HEK293 (cell line): ENCODE measurements at regions not wholly inside any gene's neighbourhood (a gene's known extent, or its start where the extent isn't known, plus 50 kb on each side); places are given as distances from the start of the nearest gene placed in this dataset.

Source experiments
- RBAK ChIP-seq: fragments of 450-650 bp; formaldehyde crosslinking; IDR thresholded peaks from 2 replicates; pipeline ENCODE4 v1.5.1; 2016; ENCODE audit warnings: missing biosample characterization, missing genetic modification characterization
- SP2 ChIP-seq: fragments of 450-650 bp; formaldehyde crosslinking; IDR thresholded peaks from 2 replicates; pipeline ENCODE4 v1.5.1; 2016; ENCODE audit warnings: missing biosample characterization, missing genetic modification characterization
- ZBTB7A ChIP-seq: fragments of 450-650 bp; formaldehyde crosslinking; IDR thresholded peaks from 2 replicates; pipeline ENCODE4 v1.5.1; 2016; ENCODE audit warnings: low read depth, missing biosample characterization, missing genetic modification characterization
- ZNF132 ChIP-seq: fragments of 450-650 bp; formaldehyde crosslinking; IDR thresholded peaks from 2 replicates; pipeline ENCODE4 v1.5.1; 2017; ENCODE audit warnings: missing biosample characterization, missing genetic modification characterization, borderline replicate concordance
- ZNF274 ChIP-seq, 2 experiments: fragments of 200-500 bp in 1 of 2; fragments of 450-650 bp in 1 of 2; sonication (Bioruptor generic) in 1 of 2; formaldehyde crosslinking in 1 of 2; IDR thresholded peaks; 2 replicates each; pipeline versions ENCODE4 v1.5.1 to v1.6.1; 2014 to 2016; ENCODE audit warnings: borderline replicate concordance in 1 of 2, inconsistent platforms in 1 of 2, low read length in 1 of 2, missing biosample characterization in 1 of 2, missing genetic modification characterization in 1 of 2
- ZNF311 ChIP-seq: fragments of 450-650 bp; formaldehyde crosslinking; IDR thresholded peaks from 2 replicates; pipeline ENCODE4 v1.5.1; 2017; ENCODE audit warnings: missing biosample characterization, missing genetic modification characterization, borderline replicate concordance
- ZNF530 ChIP-seq: fragments of 450-650 bp; formaldehyde crosslinking; IDR thresholded peaks from 2 replicates; pipeline ENCODE4 v1.5.1; 2016; ENCODE audit warnings: low read depth, missing biosample characterization, missing genetic modification characterization
- ZNF707 ChIP-seq: fragments of 450-650 bp; formaldehyde crosslinking; IDR thresholded peaks from 2 replicates; pipeline ENCODE4 v1.5.1; 2016; ENCODE audit warnings: missing biosample characterization, missing genetic modification characterization
- TF ChIP-seq, protein P1 (sequence below): fragments of 450-650 bp; formaldehyde crosslinking; IDR thresholded peaks from 2 replicates; pipeline ENCODE4 v1.5.1; 2016; ENCODE audit warnings: missing biosample characterization, missing genetic modification characterization
- TF ChIP-seq, protein P2 (sequence below): fragments of 450-650 bp; formaldehyde crosslinking; IDR thresholded peaks from 2 replicates; pipeline ENCODE4 v1.5.1; 2016; ENCODE audit warnings: missing biosample characterization, missing genetic modification characterization

DNA sequence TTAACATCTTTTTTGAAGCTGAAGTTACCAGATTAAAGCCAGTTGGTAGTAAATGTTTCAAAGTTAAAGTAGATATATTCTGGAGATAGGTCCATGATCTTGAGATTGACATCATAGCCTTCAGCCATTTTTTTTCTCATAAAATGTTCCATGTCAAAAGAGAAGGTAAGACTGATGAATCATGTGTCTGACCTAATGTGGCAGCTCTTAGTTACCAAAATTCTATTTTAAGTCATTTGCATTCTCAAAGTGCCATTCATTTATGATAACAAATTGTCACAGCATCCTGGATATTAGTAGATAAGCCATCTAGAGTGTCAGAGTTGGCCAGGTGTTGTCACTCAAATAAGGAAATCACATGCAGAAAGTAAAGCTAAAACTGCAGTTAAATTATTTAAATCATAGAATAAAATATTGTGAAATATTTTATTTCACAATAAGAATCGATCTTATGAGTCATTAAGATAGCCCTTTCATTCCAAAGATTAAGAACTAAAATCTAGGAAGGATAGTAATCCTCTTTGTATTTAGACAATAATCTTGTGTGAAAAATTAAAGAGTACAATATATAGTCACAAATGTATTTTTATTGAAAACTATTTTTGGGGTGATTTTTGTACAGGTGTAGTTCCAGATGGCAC, 65.7 kb upstream of the ADAD1 start:
- TF ChIP-seq, protein P1, sequence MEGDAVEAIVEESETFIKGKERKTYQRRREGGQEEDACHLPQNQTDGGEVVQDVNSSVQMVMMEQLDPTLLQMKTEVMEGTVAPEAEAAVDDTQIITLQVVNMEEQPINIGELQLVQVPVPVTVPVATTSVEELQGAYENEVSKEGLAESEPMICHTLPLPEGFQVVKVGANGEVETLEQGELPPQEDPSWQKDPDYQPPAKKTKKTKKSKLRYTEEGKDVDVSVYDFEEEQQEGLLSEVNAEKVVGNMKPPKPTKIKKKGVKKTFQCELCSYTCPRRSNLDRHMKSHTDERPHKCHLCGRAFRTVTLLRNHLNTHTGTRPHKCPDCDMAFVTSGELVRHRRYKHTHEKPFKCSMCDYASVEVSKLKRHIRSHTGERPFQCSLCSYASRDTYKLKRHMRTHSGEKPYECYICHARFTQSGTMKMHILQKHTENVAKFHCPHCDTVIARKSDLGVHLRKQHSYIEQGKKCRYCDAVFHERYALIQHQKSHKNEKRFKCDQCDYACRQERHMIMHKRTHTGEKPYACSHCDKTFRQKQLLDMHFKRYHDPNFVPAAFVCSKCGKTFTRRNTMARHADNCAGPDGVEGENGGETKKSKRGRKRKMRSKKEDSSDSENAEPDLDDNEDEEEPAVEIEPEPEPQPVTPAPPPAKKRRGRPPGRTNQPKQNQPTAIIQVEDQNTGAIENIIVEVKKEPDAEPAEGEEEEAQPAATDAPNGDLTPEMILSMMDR (tag by site-specific recombination), result no peak
- TF ChIP-seq ZNF132 (tag by site-specific recombination) (no peak), ZNF707 (tag by site-specific recombination) (no peak), RBAK (tag by site-specific recombination) (no peak), ZNF274 (IDR thresholded peaks at IDR 0.05; ENCODE audit: low read length) (no peak), ZNF274 (tag by site-specific recombination; IDR thresholded peaks at IDR 0.05; ENCODE audit: borderline replicate concordance) (no peak), SP2 (tag by site-specific recombination) (no peak), ZNF311 (tag by site-specific recombination) (no peak), ZNF530 (tag by site-specific recombination) (no peak), ZBTB7A (tag by site-specific recombination) (no peak)
- TF ChIP-seq, protein P2, sequence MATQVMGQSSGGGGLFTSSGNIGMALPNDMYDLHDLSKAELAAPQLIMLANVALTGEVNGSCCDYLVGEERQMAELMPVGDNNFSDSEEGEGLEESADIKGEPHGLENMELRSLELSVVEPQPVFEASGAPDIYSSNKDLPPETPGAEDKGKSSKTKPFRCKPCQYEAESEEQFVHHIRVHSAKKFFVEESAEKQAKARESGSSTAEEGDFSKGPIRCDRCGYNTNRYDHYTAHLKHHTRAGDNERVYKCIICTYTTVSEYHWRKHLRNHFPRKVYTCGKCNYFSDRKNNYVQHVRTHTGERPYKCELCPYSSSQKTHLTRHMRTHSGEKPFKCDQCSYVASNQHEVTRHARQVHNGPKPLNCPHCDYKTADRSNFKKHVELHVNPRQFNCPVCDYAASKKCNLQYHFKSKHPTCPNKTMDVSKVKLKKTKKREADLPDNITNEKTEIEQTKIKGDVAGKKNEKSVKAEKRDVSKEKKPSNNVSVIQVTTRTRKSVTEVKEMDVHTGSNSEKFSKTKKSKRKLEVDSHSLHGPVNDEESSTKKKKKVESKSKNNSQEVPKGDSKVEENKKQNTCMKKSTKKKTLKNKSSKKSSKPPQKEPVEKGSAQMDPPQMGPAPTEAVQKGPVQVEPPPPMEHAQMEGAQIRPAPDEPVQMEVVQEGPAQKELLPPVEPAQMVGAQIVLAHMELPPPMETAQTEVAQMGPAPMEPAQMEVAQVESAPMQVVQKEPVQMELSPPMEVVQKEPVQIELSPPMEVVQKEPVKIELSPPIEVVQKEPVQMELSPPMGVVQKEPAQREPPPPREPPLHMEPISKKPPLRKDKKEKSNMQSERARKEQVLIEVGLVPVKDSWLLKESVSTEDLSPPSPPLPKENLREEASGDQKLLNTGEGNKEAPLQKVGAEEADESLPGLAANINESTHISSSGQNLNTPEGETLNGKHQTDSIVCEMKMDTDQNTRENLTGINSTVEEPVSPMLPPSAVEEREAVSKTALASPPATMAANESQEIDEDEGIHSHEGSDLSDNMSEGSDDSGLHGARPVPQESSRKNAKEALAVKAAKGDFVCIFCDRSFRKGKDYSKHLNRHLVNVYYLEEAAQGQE (tag by site-specific recombination), result no peak
